ENCODE measurements at regions not wholly inside any gene's neighbourhood (a gene's known extent, or its start where the extent isn't known, plus 50 kb on each side); places are given as distances from the start of the nearest gene placed in this dataset.

DNA sequence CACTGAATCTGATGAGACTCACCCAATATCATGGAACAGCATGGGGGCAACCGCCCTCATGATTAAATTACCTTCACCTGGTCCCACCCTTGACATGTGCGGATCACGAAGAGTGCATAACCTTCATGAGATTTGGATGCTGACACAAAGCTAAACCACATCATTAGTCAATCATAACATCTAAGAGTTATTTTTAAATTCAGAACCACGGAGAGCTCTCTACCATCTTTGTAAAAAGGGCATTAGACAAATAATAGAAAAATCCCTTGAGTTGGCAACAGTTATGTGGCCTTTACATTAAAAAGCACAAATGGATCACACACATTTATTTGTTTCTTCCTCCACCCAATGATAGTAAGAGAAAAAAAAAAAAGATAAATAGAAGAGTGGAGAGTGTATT is 182.2 kb downstream of the VCY1B start:
- TF ChIP-seq POLR2A (IDR thresholded peaks at IDR 0.05) (no peak), CTCF (IDR thresholded peaks at IDR 0.05 in 8 of 11, conservative IDR thresholded peaks at IDR 0.05 in 3 of 11) (no peak)
